WTC11 (cell line): ENCODE measurements at regions not wholly inside any gene's neighbourhood (a gene's known extent, or its start where the extent isn't known, plus 50 kb on each side); places are given as distances from the start of the nearest gene placed in this dataset.

Source experiments
- ATAC-seq: fragments of 200-7000 bp; cut with Tn5 transposase; 2 replicates; pipeline ENCODE4 v1.10.0; 2021; ENCODE audit warnings: mild to moderate bottlenecking, moderate library complexity
- CTCF ChIA-PET: fragments of 300-600 bp; sonication (Branson Sonifier 250); formaldehyde crosslinking; loops from one replicate; lab custom pipeline; 2021; ENCODE audit warnings: antibody characterized with exemption; lab: Charles Lee
- POLR2A ChIA-PET: fragments of 350-600 bp; sonication (Branson Sonifier 250); formaldehyde crosslinking; loops from one replicate; lab custom pipeline; 2021; ENCODE audit warnings: antibody characterized with exemption; lab: Charles Lee
- DNase-seq: peaks from one replicate; pipeline ENCODE4 v3.0.0; 2021; ENCODE audit warnings: low spot score
- H3K27ac Mint-ChIP-seq: 2 replicates; pipeline ENCODE4 v1.8.0; 2021; ENCODE audit warnings: mixed read lengths
- H3K27me3 Mint-ChIP-seq: 2 replicates; pipeline ENCODE4 v1.8.0; 2021; ENCODE audit warnings: low read depth, mild to moderate bottlenecking, moderate library complexity, mixed read lengths
- H3K36me3 Mint-ChIP-seq: 2 replicates; pipeline ENCODE4 v1.8.0; 2021; ENCODE audit warnings: mixed read lengths
- H3K4me1 Mint-ChIP-seq: 2 replicates; pipeline ENCODE4 v1.8.0; 2022; ENCODE audit warnings: mixed read lengths
- H3K4me3 Mint-ChIP-seq: 2 replicates; pipeline ENCODE4 v1.8.0; 2021; ENCODE audit warnings: mild to moderate bottlenecking, moderate library complexity, mixed read lengths
- H3K9me3 Mint-ChIP-seq: 2 replicates; pipeline ENCODE4 v1.8.0; 2021; ENCODE audit warnings: mixed read lengths
- CBFB ChIP-seq: sonication (generic); formaldehyde crosslinking; IDR thresholded peaks from 2 replicates; pipeline ENCODE4 v1.8.1; 2022; ENCODE audit warnings: mild to moderate bottlenecking, low read depth, missing genetic modification reagents
- EMX1 ChIP-seq: fragments of 250-450 bp; sonication (Bioruptor Pico); IDR thresholded peaks from 2 replicates; pipeline ENCODE4 v1.8.0; 2021; ENCODE audit warnings: mild to moderate bottlenecking
- FOXJ3 ChIP-seq: sonication (generic); formaldehyde crosslinking; IDR thresholded peaks from 2 replicates; pipeline ENCODE4 v1.9.0; 2021; ENCODE audit warnings: missing genetic modification reagents, mild to moderate bottlenecking, borderline replicate concordance
- GRHL2 ChIP-seq: fragments of 250-450 bp; sonication (Bioruptor Pico); IDR thresholded peaks from 2 replicates; pipeline ENCODE4 v1.8.0; 2022; ENCODE audit warnings: mild to moderate bottlenecking, moderate library complexity; ENCODE audit not compliant: insufficient replicate concordance, severe bottlenecking
- GTF2I ChIP-seq: fragments of 250-450 bp; sonication (Bioruptor Pico); conservative IDR thresholded peaks from 2 replicates; pipeline ENCODE4 v1.4.0; 2021; ENCODE audit warnings: mild to moderate bottlenecking
- JAZF1 ChIP-seq: fragments of 250-450 bp; sonication (Bioruptor Pico); IDR thresholded peaks from 2 replicates; pipeline ENCODE4 v1.9.0; 2021; ENCODE audit warnings: moderate library complexity, mild to moderate bottlenecking, inconsistent platforms
- JUN ChIP-seq: sonication (generic); formaldehyde crosslinking; IDR thresholded peaks from 2 replicates; pipeline ENCODE4 v1.8.0; 2023; ENCODE audit warnings: mild to moderate bottlenecking, missing genetic modification reagents
- KAT7 ChIP-seq: sonication (generic); formaldehyde crosslinking; IDR thresholded peaks from 2 replicates; pipeline ENCODE4 v1.8.1; 2023; ENCODE audit warnings: missing genetic modification reagents, mild to moderate bottlenecking, borderline replicate concordance
- NR2C2 ChIP-seq: sonication (generic); formaldehyde crosslinking; IDR thresholded peaks from 2 replicates; pipeline ENCODE4 v1.8.0; 2022; ENCODE audit warnings: mild to moderate bottlenecking, missing genetic modification reagents
- NR3C1 ChIP-seq: sonication (generic); formaldehyde crosslinking; conservative IDR thresholded peaks from 2 replicates; pipeline ENCODE4 v1.8.1; 2023; ENCODE audit warnings: low read depth, mild to moderate bottlenecking, missing genetic modification reagents
- RELA ChIP-seq: sonication (generic); formaldehyde crosslinking; IDR thresholded peaks from 2 replicates; pipeline ENCODE4 v1.8.1; 2022; ENCODE audit warnings: missing genetic modification reagents, mild to moderate bottlenecking, borderline replicate concordance
- SP1 ChIP-seq: sonication (generic); formaldehyde crosslinking; conservative IDR thresholded peaks from 2 replicates; pipeline ENCODE4 v1.8.1; 2022; ENCODE audit warnings: missing genetic modification reagents
- ZBTB21 ChIP-seq: sonication (generic); formaldehyde crosslinking; IDR thresholded peaks from 2 replicates; pipeline ENCODE4 v1.8.1; 2023; ENCODE audit warnings: mild to moderate bottlenecking, missing genetic modification reagents, borderline replicate concordance
- ZNF138 ChIP-seq: sonication (generic); formaldehyde crosslinking; conservative IDR thresholded peaks from 2 replicates; pipeline ENCODE4 v1.8.1; 2022; ENCODE audit warnings: mild to moderate bottlenecking, moderate library complexity, missing genetic modification reagents
- ZNF219 ChIP-seq: sonication (generic); formaldehyde crosslinking; IDR thresholded peaks from 2 replicates; pipeline ENCODE4 v1.8.0; 2023; ENCODE audit warnings: missing genetic modification reagents, mild to moderate bottlenecking, borderline replicate concordance
- ZNF263 ChIP-seq: sonication (generic); formaldehyde crosslinking; IDR thresholded peaks from 2 replicates; pipeline ENCODE4 v1.8.1; 2022; ENCODE audit warnings: low read depth, mild to moderate bottlenecking, moderate library complexity, missing genetic modification reagents
- ZNF317 ChIP-seq: sonication (generic); formaldehyde crosslinking; IDR thresholded peaks from 2 replicates; pipeline ENCODE4 v1.8.1; 2023; ENCODE audit warnings: low read depth, mild to moderate bottlenecking, moderate library complexity, missing genetic modification reagents, borderline replicate concordance
- ZNF396 ChIP-seq: fragments of 250-450 bp; sonication (Bioruptor Pico); IDR thresholded peaks from 2 replicates; pipeline ENCODE4 v1.8.0; 2021; ENCODE audit warnings: mild to moderate bottlenecking, moderate library complexity, borderline replicate concordance
- TF ChIP-seq, protein P1 (sequence below): sonication (generic); formaldehyde crosslinking; IDR thresholded peaks from 2 replicates; pipeline ENCODE4 v1.8.1; 2023; ENCODE audit warnings: mild to moderate bottlenecking, missing genetic modification reagents
- TF ChIP-seq, protein P2 (sequence below): sonication (generic); formaldehyde crosslinking; IDR thresholded peaks from 2 replicates; pipeline ENCODE4 v1.8.0; 2022; ENCODE audit warnings: missing genetic modification reagents
- TF ChIP-seq, protein P3 (sequence below): fragments of 250-450 bp; sonication (Bioruptor Pico); IDR thresholded peaks from 2 replicates; pipeline ENCODE4 v1.9.0; 2021; ENCODE audit warnings: mild to moderate bottlenecking
- TF ChIP-seq, protein P4 (sequence below): fragments of 250-450 bp; sonication (Bioruptor Pico); IDR thresholded peaks from 2 replicates; pipeline ENCODE4 v1.9.0; 2021; ENCODE audit warnings: mild to moderate bottlenecking, borderline replicate concordance
- TF ChIP-seq, protein P5 (sequence below): sonication (generic); formaldehyde crosslinking; IDR thresholded peaks from 2 replicates; pipeline ENCODE4 v1.8.1; 2023; ENCODE audit warnings: mild to moderate bottlenecking, moderate library complexity, missing genetic modification reagents
- TF ChIP-seq, protein P6 (sequence below): sonication (generic); formaldehyde crosslinking; IDR thresholded peaks from 2 replicates; pipeline ENCODE4 v1.8.0; 2022; ENCODE audit warnings: mild to moderate bottlenecking, missing genetic modification reagents

DNA sequence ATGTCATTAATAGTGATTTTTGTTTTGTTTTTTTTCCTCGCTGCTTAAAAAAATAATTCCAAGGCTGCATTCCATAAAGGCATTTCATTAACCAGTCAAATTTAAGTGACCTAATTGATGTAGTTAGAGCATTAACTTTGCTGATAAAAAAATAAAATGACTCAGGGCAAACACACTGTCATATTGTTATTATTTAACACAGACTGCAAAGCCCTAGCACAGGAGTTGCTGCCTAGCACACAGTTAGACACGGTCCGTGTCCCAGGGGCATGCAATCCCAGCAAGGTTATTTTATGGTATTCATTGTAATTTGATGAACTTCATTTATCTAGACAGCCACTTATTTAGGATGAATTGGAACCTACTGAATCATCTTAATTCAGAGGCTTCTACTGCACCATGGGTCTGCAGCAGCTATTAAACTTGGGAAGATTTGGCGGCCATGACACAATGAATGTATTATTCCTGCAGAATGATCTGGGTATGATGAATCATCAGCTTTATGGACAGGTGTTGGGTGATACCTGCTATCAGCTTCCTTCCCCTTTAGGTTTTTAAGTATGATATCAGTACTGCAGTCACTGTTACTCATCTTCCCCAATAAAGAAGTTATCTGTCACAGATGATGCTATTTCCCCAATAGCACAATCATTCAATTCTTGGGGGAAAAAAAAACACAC is 182.7 kb downstream of the PPARGC1A start:
- ATAC-seq (no peak), DNase-seq (no peak)
- Mint-ChIP-seq H3K27ac (no peak overlapping the region), H3K4me1 (no peaks in the 10 kb centered on the region), H3K27me3 (no peaks in the 10 kb centered on the region)
- POLR2A ChIA-PET, result no interaction called here
- TF ChIP-seq GTF2I (CRISPR knock-in tag) (no peak), ZNF138 (CRISPR knock-in tag) (no peak), EMX1 (CRISPR knock-in tag) (no peak), JAZF1 (CRISPR knock-in tag) (no peak), JUN (CRISPR knock-in tag) (no peak), NR2C2 (CRISPR knock-in tag) (no peak), ZNF396 (CRISPR knock-in tag) (no peak)
- TF ChIP-seq, protein P1, sequence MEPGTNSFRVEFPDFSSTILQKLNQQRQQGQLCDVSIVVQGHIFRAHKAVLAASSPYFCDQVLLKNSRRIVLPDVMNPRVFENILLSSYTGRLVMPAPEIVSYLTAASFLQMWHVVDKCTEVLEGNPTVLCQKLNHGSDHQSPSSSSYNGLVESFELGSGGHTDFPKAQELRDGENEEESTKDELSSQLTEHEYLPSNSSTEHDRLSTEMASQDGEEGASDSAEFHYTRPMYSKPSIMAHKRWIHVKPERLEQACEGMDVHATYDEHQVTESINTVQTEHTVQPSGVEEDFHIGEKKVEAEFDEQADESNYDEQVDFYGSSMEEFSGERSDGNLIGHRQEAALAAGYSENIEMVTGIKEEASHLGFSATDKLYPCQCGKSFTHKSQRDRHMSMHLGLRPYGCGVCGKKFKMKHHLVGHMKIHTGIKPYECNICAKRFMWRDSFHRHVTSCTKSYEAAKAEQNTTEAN, result no peak
- TF ChIP-seq, protein P2, sequence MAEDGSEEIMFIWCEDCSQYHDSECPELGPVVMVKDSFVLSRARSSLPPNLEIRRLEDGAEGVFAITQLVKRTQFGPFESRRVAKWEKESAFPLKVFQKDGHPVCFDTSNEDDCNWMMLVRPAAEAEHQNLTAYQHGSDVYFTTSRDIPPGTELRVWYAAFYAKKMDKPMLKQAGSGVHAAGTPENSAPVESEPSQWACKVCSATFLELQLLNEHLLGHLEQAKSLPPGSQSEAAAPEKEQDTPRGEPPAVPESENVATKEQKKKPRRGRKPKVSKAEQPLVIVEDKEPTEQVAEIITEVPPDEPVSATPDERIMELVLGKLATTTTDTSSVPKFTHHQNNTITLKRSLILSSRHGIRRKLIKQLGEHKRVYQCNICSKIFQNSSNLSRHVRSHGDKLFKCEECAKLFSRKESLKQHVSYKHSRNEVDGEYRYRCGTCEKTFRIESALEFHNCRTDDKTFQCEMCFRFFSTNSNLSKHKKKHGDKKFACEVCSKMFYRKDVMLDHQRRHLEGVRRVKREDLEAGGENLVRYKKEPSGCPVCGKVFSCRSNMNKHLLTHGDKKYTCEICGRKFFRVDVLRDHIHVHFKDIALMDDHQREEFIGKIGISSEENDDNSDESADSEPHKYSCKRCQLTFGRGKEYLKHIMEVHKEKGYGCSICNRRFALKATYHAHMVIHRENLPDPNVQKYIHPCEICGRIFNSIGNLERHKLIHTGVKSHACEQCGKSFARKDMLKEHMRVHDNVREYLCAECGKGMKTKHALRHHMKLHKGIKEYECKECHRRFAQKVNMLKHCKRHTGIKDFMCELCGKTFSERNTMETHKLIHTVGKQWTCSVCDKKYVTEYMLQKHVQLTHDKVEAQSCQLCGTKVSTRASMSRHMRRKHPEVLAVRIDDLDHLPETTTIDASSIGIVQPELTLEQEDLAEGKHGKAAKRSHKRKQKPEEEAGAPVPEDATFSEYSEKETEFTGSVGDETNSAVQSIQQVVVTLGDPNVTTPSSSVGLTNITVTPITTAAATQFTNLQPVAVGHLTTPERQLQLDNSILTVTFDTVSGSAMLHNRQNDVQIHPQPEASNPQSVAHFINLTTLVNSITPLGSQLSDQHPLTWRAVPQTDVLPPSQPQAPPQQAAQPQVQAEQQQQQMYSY (CRISPR knock-in tag), result no peak
- TF ChIP-seq, protein P3, sequence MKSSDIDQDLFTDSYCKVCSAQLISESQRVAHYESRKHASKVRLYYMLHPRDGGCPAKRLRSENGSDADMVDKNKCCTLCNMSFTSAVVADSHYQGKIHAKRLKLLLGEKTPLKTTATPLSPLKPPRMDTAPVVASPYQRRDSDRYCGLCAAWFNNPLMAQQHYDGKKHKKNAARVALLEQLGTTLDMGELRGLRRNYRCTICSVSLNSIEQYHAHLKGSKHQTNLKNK, result no peak
- TF ChIP-seq, all 79 proteins: peak for 0
- Mint-ChIP-seq H3K9me3 (peaks cover 22% of the 10 kb centered on the region), H3K36me3 (no peaks in the 10 kb centered on the region), H3K4me3 (no peak overlapping the region)
- CTCF ChIA-PET, result no interaction called here

DNA sequence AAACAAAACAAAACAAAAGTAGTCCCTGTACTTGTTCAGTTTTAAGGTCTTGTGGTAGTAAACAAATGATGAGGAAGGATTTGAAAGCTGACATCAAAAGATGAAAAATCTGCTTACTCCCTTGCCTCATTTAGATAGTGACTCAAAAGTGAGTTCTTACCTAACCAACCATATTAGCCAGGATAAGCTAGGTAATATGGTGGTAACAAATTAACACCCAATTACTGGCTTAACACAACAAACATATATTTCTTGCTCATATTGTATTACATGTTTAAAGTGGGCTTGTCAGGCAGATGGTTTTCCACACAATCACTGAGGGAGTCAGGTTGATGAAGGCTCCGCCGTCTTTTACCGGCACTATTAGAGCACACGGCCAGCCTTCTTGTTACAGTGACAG is 189.7 kb downstream of the PPARGC1A start:
- no peak for DNase-seq
- ChIA-PET CTCF (no interaction called here), POLR2A (no interaction called here)
- peaks cover 19% of the 10 kb centered on the region for H3K9me3 Mint-ChIP-seq
- H3K4me1 Mint-ChIP-seq, result peaks cover 11% of the 10 kb centered on the region
- no peaks in the 10 kb centered on the region for H3K36me3 Mint-ChIP-seq
- no peak overlapping the region for H3K4me3 Mint-ChIP-seq
- no peak overlapping the region for H3K27ac Mint-ChIP-seq
- H3K27me3 Mint-ChIP-seq, result no peaks in the 10 kb centered on the region
- no peak for ATAC-seq
- TF ChIP-seq, protein P4, sequence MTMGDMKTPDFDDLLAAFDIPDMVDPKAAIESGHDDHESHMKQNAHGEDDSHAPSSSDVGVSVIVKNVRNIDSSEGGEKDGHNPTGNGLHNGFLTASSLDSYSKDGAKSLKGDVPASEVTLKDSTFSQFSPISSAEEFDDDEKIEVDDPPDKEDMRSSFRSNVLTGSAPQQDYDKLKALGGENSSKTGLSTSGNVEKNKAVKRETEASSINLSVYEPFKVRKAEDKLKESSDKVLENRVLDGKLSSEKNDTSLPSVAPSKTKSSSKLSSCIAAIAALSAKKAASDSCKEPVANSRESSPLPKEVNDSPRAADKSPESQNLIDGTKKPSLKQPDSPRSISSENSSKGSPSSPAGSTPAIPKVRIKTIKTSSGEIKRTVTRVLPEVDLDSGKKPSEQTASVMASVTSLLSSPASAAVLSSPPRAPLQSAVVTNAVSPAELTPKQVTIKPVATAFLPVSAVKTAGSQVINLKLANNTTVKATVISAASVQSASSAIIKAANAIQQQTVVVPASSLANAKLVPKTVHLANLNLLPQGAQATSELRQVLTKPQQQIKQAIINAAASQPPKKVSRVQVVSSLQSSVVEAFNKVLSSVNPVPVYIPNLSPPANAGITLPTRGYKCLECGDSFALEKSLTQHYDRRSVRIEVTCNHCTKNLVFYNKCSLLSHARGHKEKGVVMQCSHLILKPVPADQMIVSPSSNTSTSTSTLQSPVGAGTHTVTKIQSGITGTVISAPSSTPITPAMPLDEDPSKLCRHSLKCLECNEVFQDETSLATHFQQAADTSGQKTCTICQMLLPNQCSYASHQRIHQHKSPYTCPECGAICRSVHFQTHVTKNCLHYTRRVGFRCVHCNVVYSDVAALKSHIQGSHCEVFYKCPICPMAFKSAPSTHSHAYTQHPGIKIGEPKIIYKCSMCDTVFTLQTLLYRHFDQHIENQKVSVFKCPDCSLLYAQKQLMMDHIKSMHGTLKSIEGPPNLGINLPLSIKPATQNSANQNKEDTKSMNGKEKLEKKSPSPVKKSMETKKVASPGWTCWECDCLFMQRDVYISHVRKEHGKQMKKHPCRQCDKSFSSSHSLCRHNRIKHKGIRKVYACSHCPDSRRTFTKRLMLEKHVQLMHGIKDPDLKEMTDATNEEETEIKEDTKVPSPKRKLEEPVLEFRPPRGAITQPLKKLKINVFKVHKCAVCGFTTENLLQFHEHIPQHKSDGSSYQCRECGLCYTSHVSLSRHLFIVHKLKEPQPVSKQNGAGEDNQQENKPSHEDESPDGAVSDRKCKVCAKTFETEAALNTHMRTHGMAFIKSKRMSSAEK (CRISPR knock-in tag), result no peak
- no peak for TF ChIP-seq NR3C1 (CRISPR knock-in tag)
- TF ChIP-seq, protein P5, sequence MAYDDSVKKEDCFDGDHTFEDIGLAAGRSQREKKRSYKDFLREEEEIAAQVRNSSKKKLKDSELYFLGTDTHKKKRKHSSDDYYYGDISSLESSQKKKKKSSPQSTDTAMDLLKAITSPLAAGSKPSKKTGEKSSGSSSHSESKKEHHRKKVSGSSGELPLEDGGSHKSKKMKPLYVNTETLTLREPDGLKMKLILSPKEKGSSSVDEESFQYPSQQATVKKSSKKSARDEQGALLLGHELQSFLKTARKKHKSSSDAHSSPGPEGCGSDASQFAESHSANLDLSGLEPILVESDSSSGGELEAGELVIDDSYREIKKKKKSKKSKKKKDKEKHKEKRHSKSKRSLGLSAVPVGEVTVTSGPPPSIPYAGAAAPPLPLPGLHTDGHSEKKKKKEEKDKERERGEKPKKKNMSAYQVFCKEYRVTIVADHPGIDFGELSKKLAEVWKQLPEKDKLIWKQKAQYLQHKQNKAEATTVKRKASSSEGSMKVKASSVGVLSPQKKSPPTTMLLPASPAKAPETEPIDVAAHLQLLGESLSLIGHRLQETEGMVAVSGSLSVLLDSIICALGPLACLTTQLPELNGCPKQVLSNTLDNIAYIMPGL (CRISPR knock-in tag), result no peak
- no peak for TF ChIP-seq SP1 (CRISPR knock-in tag)
- no peak for TF ChIP-seq ZNF219 (CRISPR knock-in tag)
- TF ChIP-seq ZBTB21 (CRISPR knock-in tag), result no peak
- TF ChIP-seq KAT7 (CRISPR knock-in tag), result no peak
- no peak for TF ChIP-seq GRHL2 (CRISPR knock-in tag)
- TF ChIP-seq, protein P6, sequence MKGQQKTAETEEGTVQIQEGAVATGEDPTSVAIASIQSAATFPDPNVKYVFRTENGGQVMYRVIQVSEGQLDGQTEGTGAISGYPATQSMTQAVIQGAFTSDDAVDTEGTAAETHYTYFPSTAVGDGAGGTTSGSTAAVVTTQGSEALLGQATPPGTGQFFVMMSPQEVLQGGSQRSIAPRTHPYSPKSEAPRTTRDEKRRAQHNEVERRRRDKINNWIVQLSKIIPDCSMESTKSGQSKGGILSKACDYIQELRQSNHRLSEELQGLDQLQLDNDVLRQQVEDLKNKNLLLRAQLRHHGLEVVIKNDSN (CRISPR knock-in tag), result no peak
- TF ChIP-seq ZNF317 (CRISPR knock-in tag), result no peak
- TF ChIP-seq FOXJ3, result no peak
- TF ChIP-seq ZNF263 (CRISPR knock-in tag), result no peak
- no peak for TF ChIP-seq RELA (CRISPR knock-in tag)
- TF ChIP-seq CBFB, result no peak
- TF ChIP-seq NR2C2 (CRISPR knock-in tag), result no peak
